NOMO-1 (cell line): ENCODE measurements at regions not wholly inside any gene's neighbourhood (a gene's known extent, or its start where the extent isn't known, plus 50 kb on each side); places are given as distances from the start of the nearest gene placed in this dataset.

ENCODE experiments used
- DNase-seq, 2 experiments: peaks; one replicate each; lab custom pipeline; 2025; ENCODE audit not compliant: unreplicated experiment in 2 of 2; lab: John Stamatoyannopoulos, UW

GRCh38 chr2:196479350-196479749 lies 160.2 kb upstream of the CCDC150 start:
- no peak for DNase-seq

- no peak for DNase-seq
These were observed 158.7 kb upstream of the CCDC150 start for GRCh38 chr2:196480653-196481323.

GRCh38 chr2:196481324-196481697 lies 158.2 kb upstream of the CCDC150 start:
- DNase-seq: no peak

- no peak for DNase-seq
These were observed 157.1 kb upstream of the CCDC150 start for GRCh38 chr2:196482119-196483065.

GRCh38 chr2:196486146-196486545 lies 153.4 kb upstream of the CCDC150 start:
- no peak for DNase-seq

GRCh38 chr2:196487417-196487816 lies 152.1 kb upstream of the CCDC150 start:
- no peak for DNase-seq

GRCh38 chr2:196489371-196489770 lies 150.1 kb upstream of the CCDC150 start:
- no peak for DNase-seq

- DNase-seq: no peak
These were observed 146.6 kb upstream of the CCDC150 start for GRCh38 chr2:196492946-196493345.

- no peak for DNase-seq
These were observed 140.6 kb upstream of the CCDC150 start for GRCh38 chr2:196498962-196499361.

- DNase-seq: no peak
These were observed 139.8 kb upstream of the CCDC150 start for GRCh38 chr2:196499686-196500085.

GRCh38 chr2:196500686-196501431 lies 138.7 kb upstream of the CCDC150 start:
- no peak for DNase-seq

GRCh38 chr2:196501836-196502235 lies 137.7 kb upstream of the CCDC150 start:
- DNase-seq: no peak

- no peak for DNase-seq
These were observed 137.1 kb upstream of the CCDC150 start for GRCh38 chr2:196502386-196502785.

- no peak for DNase-seq
These were observed 136.1 kb upstream of the CCDC150 start for GRCh38 chr2:196503398-196503797.

GRCh38 chr2:196504788-196505187 lies 134.7 kb upstream of the CCDC150 start:
- DNase-seq: no peak

- DNase-seq: no peak
These were observed 129.3 kb upstream of the CCDC150 start for GRCh38 chr2:196510246-196510645.

- DNase-seq: no peak
These were observed 128.0 kb upstream of the CCDC150 start for GRCh38 chr2:196511258-196512168.

- DNase-seq: no peak
These were observed 125.6 kb upstream of the CCDC150 start for GRCh38 chr2:196513796-196514526.

GRCh38 chr2:196514641-196515040 lies 124.9 kb upstream of the CCDC150 start:
- DNase-seq: no peak

GRCh38 chr2:196515051-196515450 lies 124.5 kb upstream of the CCDC150 start:
- DNase-seq: no peak
